HG02870 (cell line): ENCODE measurements at regions not wholly inside any gene's neighbourhood (a gene's known extent, or its start where the extent isn't known, plus 50 kb on each side); places are given as distances from the start of the nearest gene placed in this dataset.

Source experiments
- ATAC-seq: cut with Tn5 transposase; IDR thresholded peaks from one replicate; pipeline ENCODE4 v1.9.1; 2021; ENCODE audit warnings: mild to moderate bottlenecking, moderate library complexity; ENCODE audit not compliant: unreplicated experiment

- ATAC-seq = no peak
Observed at GRCh38 chr18:78571063-78571785, 408.4 kb upstream of the SALL3 start.

GRCh38 chr18:78571831-78572347 lies 407.7 kb upstream of the SALL3 start:
- no peak for ATAC-seq

- no peak for ATAC-seq
Observed at GRCh38 chr18:78573773-78574172, 405.8 kb upstream of the SALL3 start.

DNA sequence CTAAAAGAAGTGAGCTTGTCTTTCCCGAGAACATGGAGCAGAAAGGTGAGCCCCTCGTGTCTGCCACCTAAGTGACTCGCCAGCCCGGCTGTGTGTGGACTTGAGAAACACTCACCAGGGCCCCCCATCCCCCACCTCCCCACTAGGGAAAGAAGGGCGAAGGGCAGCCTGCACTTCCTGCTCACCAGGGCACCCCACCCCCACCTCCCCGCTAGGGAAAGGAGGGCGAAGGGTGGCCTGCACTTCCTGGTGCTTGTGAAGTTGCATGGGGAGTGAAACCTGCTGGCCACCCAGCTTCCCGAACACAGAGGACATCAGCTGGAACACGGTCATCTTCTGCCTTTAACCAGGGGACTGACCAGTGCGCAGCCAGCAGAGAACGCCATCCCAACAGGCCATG lies 402.7 kb upstream of the SALL3 start:
- ATAC-seq = no peak

DNA sequence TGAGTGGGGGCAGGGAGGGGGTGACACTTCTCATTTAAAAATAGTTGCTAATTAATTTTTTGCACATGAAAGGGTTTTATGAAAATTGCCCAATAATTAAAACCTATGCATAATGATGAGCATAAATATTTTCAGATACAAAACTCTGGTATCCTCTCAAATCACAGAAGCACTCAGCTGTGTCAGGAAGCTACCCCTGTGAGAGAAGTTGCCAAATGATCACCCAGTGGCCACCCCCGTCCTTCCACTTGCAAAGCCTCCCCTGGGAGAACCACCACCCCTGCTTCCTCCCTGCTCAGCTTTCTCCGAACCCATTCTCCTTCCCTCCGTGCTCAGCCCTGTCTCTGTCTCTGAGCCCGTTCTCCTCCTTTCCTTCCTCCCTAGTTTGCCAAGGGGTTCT lies 400.2 kb upstream of the SALL3 start:
- ATAC-seq = no peak

DNA sequence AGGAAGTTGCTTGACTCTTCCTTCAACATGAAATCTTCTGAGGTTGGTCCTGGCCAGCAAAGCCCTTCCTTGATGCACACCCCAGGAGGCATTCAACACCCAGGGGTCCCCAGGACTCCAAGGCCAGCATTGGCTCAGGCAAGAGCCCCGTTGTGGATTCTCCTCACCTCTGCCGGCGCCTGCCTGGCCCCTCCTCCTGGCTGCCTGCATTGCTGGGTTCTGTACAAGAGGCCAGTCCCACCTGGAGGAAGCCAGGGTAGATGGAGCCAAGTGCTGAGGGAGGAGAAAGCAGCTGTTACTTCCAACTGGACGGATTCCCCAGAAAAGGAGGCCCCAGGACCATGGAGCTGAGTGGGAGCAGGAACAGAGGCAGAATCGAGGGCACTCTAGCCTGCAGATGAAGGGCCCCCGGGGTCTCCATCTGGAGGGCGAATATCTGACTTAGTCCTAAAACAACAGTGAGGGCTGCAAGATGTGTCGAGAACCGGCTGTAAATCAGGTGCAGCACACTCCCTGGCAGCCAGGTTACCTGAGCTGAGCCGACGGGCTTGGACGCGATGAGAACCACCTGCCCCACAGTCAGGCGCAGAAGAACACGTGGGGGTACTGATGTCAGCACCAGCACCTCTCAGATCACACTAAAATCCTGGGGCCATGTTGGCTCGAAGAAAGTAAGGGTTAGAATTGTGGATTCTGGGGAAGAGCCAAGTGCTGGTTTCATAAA lies 399.6 kb upstream of the SALL3 start:
- no peak for ATAC-seq

DNA sequence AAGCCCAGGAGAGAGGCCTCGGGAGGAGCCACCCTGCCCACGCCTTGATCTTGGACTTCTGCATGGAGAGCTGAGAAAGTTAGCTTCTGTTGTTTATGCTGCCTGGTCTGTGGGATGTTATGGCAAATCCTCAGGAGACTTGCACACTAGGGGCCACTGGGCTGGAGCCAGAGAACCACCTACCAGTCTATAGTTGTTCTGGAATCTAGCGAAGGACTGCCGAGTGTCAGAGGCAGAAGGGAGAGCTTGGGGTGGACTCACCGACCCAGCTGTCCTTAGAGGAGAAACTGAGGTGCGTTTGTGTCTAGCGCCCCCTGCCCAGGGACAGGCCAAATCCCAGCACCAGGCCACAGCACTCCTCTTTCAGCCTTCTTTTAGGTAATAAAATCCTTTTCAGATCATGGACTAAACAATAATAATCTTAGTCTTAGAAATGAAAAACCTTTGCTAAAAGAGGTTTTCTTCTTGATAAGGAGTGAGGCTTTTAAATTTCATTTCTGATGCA lies 398.7 kb upstream of the SALL3 start:
- no peak for ATAC-seq

- no peak for ATAC-seq
Observed at GRCh38 chr18:78582181-78582709, 397.4 kb upstream of the SALL3 start.

- ATAC-seq = no peak
Observed at GRCh38 chr18:78582898-78583738, 396.5 kb upstream of the SALL3 start.

- ATAC-seq = no peak
Observed at GRCh38 chr18:78583739-78584458, 395.7 kb upstream of the SALL3 start.

- ATAC-seq = no peak
Observed at GRCh38 chr18:78584459-78585022, 395.1 kb upstream of the SALL3 start.

DNA sequence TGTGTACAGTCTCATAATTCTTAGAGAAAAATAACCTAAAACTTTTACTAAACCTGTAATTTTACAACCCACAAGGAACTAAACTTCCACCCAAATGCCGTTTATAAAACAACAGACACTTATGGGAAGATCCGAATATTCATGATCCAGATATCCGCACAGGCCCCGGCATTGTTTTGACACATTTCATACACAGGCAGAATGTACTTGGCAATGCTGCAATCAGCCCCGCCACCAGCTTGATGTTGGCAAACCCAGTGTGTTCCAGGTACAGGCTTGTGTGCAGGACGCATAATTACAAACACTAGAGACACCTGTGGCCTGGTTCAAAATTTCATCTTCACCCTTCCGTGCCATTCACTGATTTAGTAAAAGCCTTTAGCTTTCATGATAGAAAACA lies 393.0 kb upstream of the SALL3 start:
- no peak for ATAC-seq

DNA sequence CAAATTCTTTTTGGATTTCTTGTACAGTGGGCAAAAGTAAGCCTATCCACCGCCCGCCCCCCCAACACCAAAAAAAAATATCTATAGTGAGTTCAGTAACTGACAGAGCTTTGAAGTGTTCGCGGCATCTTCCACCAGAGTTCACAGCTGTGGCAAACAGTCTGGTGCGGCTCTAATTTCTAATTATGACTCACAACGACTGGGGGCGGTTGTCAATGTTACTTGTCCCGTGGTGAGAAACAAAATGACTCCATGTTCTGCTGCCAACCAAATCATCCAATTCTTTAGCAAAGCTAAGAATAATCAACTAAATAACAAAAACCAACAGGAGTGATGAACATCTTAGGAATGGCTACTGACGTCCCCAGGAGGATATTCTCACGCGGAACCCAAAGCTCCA lies 392.5 kb upstream of the SALL3 start:
- ATAC-seq = no peak

DNA sequence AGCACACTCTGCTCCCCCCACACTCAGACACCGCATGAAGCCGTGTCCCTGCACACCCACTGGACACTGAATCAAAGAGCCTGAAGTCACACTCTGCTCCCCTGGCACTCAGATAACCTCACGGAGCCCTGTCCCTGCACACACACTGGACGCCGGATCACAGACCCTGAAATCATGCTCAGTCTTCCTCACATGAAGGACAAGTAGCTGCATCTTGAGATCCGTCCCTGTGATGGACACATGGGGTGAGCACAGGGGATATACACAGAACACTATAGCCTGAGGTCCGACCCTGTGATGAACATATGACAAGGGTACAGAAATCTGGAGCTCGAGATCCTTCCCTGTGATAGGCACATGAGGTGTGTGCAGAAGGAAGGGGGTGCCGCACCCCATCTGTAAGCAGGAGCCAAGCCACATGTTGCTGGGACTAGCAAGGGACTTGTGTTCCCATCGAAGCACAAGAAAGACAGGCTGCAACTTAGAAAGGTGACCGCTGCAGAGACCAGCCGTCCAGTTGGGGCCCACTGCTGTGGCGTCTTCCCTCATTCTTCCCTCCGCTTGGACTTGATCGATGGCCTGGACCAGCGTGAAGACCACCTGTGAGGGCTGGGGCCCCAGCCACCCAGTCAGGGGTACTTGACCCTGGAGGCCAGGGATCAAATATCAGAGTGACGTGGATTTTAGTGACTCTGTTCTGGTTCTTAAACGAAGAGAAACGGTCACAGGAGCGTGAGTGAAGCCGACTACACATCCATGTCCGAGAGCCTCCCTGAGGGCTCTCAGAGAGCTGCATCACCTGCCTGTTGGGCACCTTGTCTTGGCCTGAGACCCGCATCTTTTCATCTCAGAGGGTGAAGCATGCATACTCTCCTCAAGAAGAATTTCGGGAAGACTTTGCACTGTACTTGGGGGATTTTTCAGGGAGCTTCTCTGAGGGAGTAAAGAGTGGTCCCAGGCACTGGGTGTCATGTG lies 391.7 kb upstream of the SALL3 start:
- no peak for ATAC-seq

DNA sequence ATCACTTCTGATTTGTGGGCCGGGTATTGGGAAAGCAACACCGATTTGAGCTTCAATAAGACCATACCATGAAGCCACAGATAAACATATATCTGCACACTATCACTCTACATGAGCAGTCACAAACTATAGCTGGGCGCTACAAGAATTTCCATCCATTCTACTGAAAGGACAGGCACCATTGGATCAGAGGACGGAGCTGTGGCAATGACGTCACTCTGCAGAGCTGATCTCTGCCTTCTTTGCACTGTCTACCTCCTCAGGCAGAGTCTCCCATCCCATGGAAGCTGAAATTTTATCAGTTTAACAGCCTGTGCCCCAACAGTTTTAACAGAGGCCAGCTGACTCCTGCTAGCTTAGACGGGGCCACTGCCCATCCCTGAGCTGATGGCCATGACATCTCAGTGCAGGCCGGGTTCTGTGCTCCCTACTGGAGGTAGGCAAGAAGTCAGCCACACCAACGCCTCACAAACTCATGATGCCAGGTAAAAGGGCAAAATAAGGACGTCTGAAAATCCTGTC lies 389.6 kb upstream of the SALL3 start:
- ATAC-seq = no peak

DNA sequence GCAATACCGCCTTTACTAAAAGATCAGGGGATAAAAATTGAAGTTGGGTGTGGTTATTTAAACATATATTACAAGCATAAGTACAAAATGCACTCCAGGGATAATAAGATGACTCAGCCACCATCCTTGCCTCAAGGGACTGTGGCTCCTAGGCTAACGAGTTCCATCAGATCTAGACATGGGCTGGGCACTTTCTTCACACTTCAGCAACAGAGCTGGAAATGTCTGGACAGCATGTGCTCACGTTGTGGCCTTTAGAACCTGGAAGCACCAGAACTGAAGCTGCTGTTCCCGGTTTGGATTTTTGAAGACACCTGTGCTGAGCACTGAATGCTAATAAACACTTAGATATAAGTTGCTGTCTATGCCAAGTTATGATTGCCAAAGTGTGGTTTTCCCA lies 384.2 kb upstream of the SALL3 start:
- ATAC-seq = no peak

DNA sequence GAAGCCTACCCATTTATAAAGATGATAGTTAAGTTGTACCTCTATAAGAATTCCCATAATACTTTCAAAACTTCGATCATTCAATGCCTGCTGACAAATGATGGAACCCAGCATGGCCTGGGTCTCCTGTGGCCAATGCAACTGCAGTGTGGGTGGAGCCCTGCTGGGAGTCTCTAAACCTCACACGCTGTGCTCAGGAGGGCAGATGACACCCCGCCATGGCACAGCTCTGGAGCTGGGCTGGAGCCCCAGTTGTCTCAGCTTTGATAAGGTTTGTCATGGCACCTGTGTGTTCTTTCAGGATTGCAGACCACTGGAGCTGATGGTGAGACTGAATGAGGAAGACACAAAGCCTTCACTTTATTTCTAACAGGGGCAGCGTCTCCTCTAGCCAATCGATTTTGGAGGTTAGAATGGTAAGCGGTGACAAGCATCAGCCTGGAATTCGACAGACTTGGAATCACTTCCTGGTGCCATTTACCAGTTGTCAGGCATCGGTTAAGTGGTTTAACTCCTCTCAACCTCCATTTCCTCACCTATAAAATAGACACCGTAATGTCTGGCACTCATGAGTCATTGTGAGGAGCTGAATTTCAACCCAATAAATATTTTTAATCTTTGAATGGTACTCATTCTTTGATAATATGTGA lies 383.6 kb upstream of the SALL3 start:
- ATAC-seq = no peak

DNA sequence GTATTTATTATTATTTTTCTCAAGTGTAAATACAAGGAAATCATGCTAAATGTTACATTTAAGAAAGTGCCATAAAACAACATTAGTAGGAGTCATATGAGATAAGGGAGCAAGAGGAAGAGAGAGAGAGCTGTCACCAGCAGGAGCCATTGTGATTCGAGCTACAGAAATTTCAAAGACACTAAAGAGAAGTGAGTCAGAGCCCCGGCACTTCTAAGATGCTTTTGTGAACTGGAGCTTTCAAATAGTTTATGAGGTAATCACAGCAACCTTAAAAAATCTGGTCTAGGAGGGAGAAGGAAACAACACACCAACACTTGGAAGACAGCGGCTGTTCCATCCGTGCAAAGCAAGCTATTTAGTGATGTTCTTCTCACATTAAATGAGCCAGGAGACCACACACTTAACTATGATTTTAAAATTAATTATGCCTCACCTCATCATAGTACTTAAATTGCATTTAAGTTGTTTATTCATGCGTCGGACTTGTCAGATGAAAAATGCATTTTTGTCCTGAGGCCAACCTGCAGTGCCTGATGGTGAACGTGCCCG lies 382.7 kb upstream of the SALL3 start:
- no peak for ATAC-seq
